Stimulated activated CD4-positive, alpha-beta T cell treated with anti-CD3 and anti-CD28 coated beads, Interleukin-2, amount 100 ng/mL, for 4 hours (primary cell): ENCODE measurements at regions not wholly inside any gene's neighbourhood (a gene's known extent, or its start where the extent isn't known, plus 50 kb on each side); places are given as distances from the start of the nearest gene placed in this dataset.

Source experiments
- DNase-seq: peaks from one replicate; pipeline ENCODE4 v3.0.0-alpha.2; 2020; ENCODE audit warnings: low read depth

GRCh38 chr18:2381539-2381938, 189.8 kb downstream of the METTL4 start:
- DNase-seq, result no peak

GRCh38 chr18:2387588-2387987, 183.7 kb downstream of the METTL4 start:
- no peak for DNase-seq

GRCh38 chr18:2390158-2390557, 181.1 kb downstream of the METTL4 start:
- DNase-seq, result no peak

- DNase-seq, result no peak
Measured at GRCh38 chr18:2391470-2391869, 179.8 kb downstream of the METTL4 start.

GRCh38 chr18:2392446-2392845, 178.9 kb downstream of the METTL4 start:
- no peak for DNase-seq

GRCh38 chr18:2394684-2395083, 176.6 kb downstream of the METTL4 start:
- DNase-seq, result no peak

GRCh38 chr18:2395427-2396161, 175.7 kb downstream of the METTL4 start:
- no peak for DNase-seq

- DNase-seq, result no peak
Measured at GRCh38 chr18:2396162-2396505, 175.2 kb downstream of the METTL4 start.

GRCh38 chr18:2400701-2401196, 170.6 kb downstream of the METTL4 start:
- no peak for DNase-seq

- no peak for DNase-seq
Measured at GRCh38 chr18:2402084-2402483, 169.2 kb downstream of the METTL4 start.

GRCh38 chr18:2406544-2406943, 164.8 kb downstream of the METTL4 start:
- no peak for DNase-seq

GRCh38 chr18:2407961-2408360, 163.3 kb downstream of the METTL4 start:
- no peak for DNase-seq

- no peak for DNase-seq
Measured at GRCh38 chr18:2409906-2410305, 161.4 kb downstream of the METTL4 start.

- no peak for DNase-seq
Measured at GRCh38 chr18:2410688-2411087, 160.6 kb downstream of the METTL4 start.

- DNase-seq, result no peak
Measured at GRCh38 chr18:2411381-2411960, 159.8 kb downstream of the METTL4 start.

GRCh38 chr18:2412281-2412680, 159.0 kb downstream of the METTL4 start:
- no peak for DNase-seq

- DNase-seq, result no peak
Measured at GRCh38 chr18:2412996-2413751, 158.1 kb downstream of the METTL4 start.

GRCh38 chr18:2414235-2414634, 157.1 kb downstream of the METTL4 start:
- DNase-seq, result no peak

GRCh38 chr18:2415656-2416055, 155.6 kb downstream of the METTL4 start:
- DNase-seq, result no peak

- DNase-seq, result no peak
Measured at GRCh38 chr18:2417861-2418610, 153.3 kb downstream of the METTL4 start.

- no peak for DNase-seq
Measured at GRCh38 chr18:2420367-2420766, 150.9 kb downstream of the METTL4 start.

GRCh38 chr18:2423761-2424160, 147.5 kb downstream of the METTL4 start:
- no peak for DNase-seq
